ENCODE measurements at regions not wholly inside any gene's neighbourhood (a gene's known extent, or its start where the extent isn't known, plus 50 kb on each side); places are given as distances from the start of the nearest gene placed in this dataset.

GRCh38 chr5:61610678-61611024 lies 278.6 kb downstream of the ZSWIM6 start:
- TF ChIP-seq ZNF8 (CRISPR knock-in tag; IDR thresholded peaks at IDR 0.05), result no peak
- TF ChIP-seq ZFP30 (CRISPR knock-in tag; IDR thresholded peaks at IDR 0.05), result no peak
- TF ChIP-seq POU6F1 (CRISPR knock-in tag; IDR thresholded peaks at IDR 0.05; ENCODE audit: borderline replicate concordance, low read depth), result no peak
- TF ChIP-seq, protein P1, sequence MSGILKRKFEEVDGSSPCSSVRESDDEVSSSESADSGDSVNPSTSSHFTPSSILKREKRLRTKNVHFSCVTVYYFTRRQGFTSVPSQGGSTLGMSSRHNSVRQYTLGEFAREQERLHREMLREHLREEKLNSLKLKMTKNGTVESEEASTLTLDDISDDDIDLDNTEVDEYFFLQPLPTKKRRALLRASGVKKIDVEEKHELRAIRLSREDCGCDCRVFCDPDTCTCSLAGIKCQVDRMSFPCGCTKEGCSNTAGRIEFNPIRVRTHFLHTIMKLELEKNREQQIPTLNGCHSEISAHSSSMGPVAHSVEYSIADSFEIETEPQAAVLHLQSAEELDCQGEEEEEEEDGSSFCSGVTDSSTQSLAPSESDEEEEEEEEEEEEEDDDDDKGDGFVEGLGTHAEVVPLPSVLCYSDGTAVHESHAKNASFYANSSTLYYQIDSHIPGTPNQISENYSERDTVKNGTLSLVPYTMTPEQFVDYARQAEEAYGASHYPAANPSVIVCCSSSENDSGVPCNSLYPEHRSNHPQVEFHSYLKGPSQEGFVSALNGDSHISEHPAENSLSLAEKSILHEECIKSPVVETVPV (CRISPR knock-in tag; IDR thresholded peaks at IDR 0.05), result no peak
- no peak for TF ChIP-seq PPARA (CRISPR knock-in tag; IDR thresholded peaks at IDR 0.05; ENCODE audit: borderline replicate concordance)
- no peak for TF ChIP-seq TCF4 (CRISPR knock-in tag; IDR thresholded peaks at IDR 0.05; ENCODE audit: borderline replicate concordance)
- TF ChIP-seq CSDC2 (CRISPR knock-in tag; IDR thresholded peaks at IDR 0.05), result no peak
- ATAC-seq, result no peak

GRCh38 chr5:61612431-61612830 lies 280.4 kb downstream of the ZSWIM6 start:
- no peak for ATAC-seq
- TF ChIP-seq ESRRG (CRISPR knock-in tag; IDR thresholded peaks at IDR 0.05) (no peak), ZNF565 (CRISPR knock-in tag; conservative IDR thresholded peaks at IDR 0.05; ENCODE audit: low read depth) (no peak), PATZ1 (CRISPR knock-in tag; IDR thresholded peaks at IDR 0.05; ENCODE audit: borderline replicate concordance) (no peak), TOX (CRISPR knock-in tag; IDR thresholded peaks at IDR 0.05; ENCODE audit: borderline replicate concordance) (no peak), OSR1 (CRISPR knock-in tag; IDR thresholded peaks at IDR 0.05) (no peak), SNAI2 (CRISPR knock-in tag; IDR thresholded peaks at IDR 0.05) (no peak), CSDC2 (CRISPR knock-in tag; IDR thresholded peaks at IDR 0.05) (no peak), ARNTL (CRISPR knock-in tag; IDR thresholded peaks at IDR 0.05; ENCODE audit: borderline replicate concordance, low read depth) (no peak), ZFP30 (CRISPR knock-in tag; IDR thresholded peaks at IDR 0.05) (no peak), ZC3H10 (CRISPR knock-in tag; IDR thresholded peaks at IDR 0.05) (no peak), ZNF70 (CRISPR knock-in tag; IDR thresholded peaks at IDR 0.05) (no peak)
- TF ChIP-seq, protein P2, sequence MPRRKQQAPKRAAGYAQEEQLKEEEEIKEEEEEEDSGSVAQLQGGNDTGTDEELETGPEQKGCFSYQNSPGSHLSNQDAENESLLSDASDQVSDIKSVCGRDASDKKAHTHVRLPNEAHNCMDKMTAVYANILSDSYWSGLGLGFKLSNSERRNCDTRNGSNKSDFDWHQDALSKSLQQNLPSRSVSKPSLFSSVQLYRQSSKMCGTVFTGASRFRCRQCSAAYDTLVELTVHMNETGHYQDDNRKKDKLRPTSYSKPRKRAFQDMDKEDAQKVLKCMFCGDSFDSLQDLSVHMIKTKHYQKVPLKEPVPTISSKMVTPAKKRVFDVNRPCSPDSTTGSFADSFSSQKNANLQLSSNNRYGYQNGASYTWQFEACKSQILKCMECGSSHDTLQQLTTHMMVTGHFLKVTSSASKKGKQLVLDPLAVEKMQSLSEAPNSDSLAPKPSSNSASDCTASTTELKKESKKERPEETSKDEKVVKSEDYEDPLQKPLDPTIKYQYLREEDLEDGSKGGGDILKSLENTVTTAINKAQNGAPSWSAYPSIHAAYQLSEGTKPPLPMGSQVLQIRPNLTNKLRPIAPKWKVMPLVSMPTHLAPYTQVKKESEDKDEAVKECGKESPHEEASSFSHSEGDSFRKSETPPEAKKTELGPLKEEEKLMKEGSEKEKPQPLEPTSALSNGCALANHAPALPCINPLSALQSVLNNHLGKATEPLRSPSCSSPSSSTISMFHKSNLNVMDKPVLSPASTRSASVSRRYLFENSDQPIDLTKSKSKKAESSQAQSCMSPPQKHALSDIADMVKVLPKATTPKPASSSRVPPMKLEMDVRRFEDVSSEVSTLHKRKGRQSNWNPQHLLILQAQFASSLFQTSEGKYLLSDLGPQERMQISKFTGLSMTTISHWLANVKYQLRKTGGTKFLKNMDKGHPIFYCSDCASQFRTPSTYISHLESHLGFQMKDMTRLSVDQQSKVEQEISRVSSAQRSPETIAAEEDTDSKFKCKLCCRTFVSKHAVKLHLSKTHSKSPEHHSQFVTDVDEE (CRISPR knock-in tag; IDR thresholded peaks at IDR 0.05), result no peak
- TF ChIP-seq, protein P3, sequence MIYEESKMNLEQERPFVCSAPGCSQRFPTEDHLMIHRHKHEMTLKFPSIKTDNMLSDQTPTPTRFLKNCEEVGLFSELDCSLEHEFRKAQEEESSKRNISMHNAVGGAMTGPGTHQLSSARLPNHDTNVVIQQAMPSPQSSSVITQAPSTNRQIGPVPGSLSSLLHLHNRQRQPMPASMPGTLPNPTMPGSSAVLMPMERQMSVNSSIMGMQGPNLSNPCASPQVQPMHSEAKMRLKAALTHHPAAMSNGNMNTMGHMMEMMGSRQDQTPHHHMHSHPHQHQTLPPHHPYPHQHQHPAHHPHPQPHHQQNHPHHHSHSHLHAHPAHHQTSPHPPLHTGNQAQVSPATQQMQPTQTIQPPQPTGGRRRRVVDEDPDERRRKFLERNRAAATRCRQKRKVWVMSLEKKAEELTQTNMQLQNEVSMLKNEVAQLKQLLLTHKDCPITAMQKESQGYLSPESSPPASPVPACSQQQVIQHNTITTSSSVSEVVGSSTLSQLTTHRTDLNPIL (CRISPR knock-in tag; IDR thresholded peaks at IDR 0.05; ENCODE audit: low read depth), result no peak

DNA sequence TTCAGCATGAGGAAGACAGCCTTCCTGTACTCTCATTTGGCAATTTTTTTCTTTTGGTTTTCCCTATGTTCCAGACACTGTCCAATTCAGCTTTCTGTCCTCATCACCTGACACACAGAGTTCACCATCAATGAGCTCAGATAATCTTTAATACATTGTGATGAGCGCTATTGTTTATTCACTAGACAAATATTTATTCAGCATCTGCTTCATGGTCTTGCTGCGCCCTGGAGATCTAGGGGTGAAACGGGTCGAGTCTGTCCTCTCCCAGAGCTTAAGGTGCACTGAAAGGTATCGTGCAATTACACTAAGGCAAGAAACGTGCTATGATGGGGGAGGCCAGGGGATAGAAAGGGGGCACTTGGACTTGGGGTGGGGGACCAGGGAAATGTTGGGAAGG lies 281.6 kb downstream of the ZSWIM6 start:
- no peak for ATAC-seq
- TF ChIP-seq GLIS3 (CRISPR knock-in tag; IDR thresholded peaks at IDR 0.05) (no peak), BACH2 (CRISPR knock-in tag; IDR thresholded peaks at IDR 0.05; ENCODE audit: borderline replicate concordance) (no peak), SNAI2 (CRISPR knock-in tag; IDR thresholded peaks at IDR 0.05) (no peak), PATZ1 (CRISPR knock-in tag; IDR thresholded peaks at IDR 0.05; ENCODE audit: borderline replicate concordance) (no peak), CSDC2 (CRISPR knock-in tag; IDR thresholded peaks at IDR 0.05) (no peak), ZNF8 (CRISPR knock-in tag; IDR thresholded peaks at IDR 0.05) (no peak), ZFP30 (CRISPR knock-in tag; IDR thresholded peaks at IDR 0.05) (no peak), ISL1 (CRISPR knock-in tag; IDR thresholded peaks at IDR 0.05) (no peak), ARNTL (CRISPR knock-in tag; IDR thresholded peaks at IDR 0.05; ENCODE audit: borderline replicate concordance, low read depth) (no peak), ZFP3 (CRISPR knock-in tag; IDR thresholded peaks at IDR 0.05) (no peak), POU6F1 (CRISPR knock-in tag; IDR thresholded peaks at IDR 0.05; ENCODE audit: borderline replicate concordance, low read depth) (no peak), ZNF70 (CRISPR knock-in tag; IDR thresholded peaks at IDR 0.05) (no peak), TOX (CRISPR knock-in tag; IDR thresholded peaks at IDR 0.05; ENCODE audit: borderline replicate concordance) (no peak)
- TF ChIP-seq, protein P2 (CRISPR knock-in tag; IDR thresholded peaks at IDR 0.05), result no peak
